Renal pelvis (tissue), 1 donor: ENCODE measurements at regions not wholly inside any gene's neighbourhood (a gene's known extent, or its start where the extent isn't known, plus 50 kb on each side); places are given as distances from the start of the nearest gene placed in this dataset.

Experiments
- DNase-seq: peaks from one replicate; pipeline ENCODE4 v3.0.0-alpha.2; 2013

DNA sequence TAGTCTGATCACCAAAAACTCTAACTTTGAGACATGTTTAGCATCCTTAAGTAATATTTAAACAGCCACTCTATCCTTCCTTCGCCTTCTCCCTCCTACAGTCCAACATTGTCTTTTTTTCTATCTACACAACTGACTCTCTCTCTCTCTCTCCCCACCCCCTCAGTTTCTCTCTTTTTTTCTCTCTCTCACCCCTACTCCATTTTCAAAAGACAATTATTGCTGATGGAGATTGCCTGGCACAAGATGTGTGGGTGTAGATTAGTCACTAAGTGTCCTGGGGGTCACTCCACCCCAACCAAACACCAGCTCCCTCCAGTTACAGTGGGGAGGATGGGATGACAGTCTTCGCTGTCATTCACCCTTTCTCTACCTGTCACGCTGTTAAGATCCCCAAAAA lies 94.5 kb upstream of the NFIA start:
- DNase-seq = no peak

DNA sequence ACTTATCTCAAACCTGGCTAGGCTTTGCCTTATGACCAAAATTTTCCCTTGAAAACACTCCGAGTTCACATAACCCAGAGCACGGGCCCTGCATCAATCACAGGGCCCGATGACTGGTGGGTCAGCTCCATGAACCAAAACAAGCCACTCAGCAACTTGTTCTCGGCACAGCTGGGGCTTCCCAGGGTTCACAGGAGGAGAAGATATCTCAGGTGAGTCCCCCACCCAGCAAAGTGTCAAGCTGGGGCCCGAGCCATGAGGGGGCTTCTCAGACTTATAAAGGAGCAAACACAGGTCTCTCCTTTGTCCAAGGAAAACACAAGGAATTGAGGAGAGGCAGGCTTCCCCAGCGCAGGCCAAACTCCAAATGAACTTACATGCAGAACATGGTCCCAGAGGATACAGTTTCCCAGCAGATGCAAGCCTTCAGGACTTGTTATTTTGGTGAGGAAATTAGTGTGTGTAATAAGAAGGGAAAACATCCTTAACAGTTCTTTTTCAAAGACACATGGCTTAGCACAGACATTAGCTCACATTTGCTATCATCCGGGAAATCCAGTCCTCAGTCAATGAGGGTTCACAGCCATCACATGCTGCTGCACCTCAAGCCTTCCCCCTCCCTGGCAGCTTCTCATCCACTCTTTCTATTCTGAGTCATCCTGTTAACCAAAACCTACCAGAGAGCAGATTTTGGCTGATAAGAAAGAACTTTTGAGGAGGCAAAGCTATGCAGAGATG lies 98.1 kb upstream of the NFIA start:
- DNase-seq = peak; percentile 87

DNA sequence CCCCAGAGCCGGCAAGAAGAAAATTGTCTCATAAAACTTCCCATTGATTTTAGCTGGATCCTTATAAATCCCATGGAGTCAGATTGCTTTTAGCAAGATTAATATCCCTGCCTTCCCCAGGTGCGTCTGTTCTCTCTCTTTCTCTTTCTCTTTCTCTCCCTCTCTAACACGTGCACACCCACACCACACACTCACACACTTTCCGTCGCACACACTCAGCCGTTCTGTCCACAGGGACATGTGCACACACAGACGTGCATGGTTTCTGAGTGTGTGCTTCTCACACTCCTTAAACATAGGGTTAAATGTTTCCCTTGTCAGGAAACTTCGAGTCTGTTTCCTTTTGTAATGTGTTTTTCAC lies 98.7 kb upstream of the NFIA start:
- no peak for DNase-seq

DNA sequence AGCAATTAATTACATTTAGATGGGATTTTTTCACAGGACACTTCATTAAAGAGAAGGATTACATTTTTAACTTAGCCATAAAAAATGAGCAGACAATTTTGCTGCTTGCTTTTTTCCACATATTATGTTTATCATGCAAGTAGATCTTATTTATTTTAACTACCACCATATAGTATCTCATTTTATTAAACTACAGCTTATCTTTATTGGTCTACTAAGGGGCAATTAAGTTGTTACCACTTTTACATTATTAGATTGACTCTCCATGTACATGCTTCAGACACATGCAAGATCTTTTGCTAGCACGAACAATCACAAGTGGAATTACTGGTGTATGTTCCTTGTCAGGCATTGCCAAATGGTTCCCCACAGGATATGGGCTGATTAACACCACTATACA lies 99.8 kb upstream of the NFIA start:
- no peak for DNase-seq

DNA sequence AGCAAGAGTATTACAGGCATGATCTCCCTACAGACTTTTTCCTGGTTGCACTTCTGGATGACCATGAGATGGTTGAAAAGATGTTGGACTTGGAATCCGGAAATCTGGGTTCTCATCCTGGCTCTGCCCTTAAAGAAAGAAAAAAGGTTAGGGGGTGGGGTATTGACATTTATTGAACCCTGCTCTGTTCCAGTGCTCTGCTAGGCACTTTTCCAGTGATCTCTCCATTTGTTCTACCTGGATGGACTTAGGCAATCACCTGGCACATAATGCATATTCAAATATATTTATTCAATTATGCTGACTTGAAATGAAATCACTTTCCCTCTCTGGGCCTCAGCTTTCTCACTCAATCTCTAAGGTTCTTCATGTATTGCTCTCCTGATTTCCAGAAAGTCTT lies 101.0 kb upstream of the NFIA start:
- no peak for DNase-seq

DNA sequence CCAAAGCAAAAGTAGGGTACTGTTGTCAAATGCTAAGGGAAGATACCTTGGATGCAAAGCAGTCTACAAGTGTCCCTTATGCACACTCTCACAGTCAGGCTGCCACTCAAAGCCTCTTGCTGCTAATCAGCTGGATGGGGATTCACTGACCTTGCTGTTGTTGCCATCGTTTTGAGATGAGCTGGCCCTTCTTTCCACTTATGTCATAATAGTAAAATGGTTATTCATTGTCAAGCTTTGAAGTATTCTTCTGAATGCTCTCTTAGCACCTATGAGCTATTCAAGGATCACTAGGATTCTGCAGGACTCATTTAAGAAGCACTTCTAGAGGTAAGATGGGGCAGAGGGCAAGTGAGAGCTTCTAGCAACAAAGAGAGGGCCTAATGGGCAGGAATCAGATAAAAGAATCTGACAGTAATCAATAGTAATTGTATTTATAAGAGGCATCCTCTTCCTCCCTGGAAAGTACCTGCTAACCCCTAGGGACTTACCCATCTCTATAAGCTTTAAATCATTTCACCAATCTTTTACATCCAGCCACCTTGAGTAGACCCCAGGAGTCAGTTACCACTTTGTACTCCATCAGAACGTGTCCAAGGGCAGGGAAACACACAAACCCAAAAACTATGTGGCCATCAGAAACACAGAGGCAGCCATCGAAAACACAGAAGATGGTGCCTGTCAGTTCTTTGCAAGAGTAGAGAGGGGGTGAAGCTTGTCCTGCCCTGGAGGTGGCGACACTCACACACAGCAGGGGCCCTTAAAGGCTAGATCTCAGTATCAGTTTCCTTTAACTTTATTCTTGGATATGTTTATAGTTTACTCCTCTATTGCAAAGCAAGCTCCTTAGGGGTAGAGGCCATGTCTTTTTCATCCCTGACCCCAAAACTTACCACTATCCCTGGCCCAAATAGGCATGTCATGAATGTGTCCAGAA lies 103.7 kb upstream of the NFIA start:
- DNase-seq = no peak

DNA sequence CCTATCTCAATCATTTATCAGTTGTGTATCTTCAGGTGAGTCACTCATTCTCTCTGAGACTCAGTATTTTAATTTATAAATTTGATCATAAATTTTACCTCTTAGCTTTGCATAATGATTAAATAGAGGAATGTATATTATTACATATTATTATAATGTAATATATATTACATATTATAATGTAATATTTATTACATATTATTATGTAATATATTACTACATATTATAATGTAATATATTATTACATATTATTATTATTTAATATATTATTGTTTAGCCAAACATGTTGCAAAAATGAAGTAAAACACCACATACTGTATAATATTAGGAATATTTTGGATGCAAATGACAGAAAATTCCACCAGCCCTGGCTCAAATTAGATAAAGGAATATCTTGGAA lies 104.7 kb upstream of the NFIA start:
- DNase-seq = no peak

DNA sequence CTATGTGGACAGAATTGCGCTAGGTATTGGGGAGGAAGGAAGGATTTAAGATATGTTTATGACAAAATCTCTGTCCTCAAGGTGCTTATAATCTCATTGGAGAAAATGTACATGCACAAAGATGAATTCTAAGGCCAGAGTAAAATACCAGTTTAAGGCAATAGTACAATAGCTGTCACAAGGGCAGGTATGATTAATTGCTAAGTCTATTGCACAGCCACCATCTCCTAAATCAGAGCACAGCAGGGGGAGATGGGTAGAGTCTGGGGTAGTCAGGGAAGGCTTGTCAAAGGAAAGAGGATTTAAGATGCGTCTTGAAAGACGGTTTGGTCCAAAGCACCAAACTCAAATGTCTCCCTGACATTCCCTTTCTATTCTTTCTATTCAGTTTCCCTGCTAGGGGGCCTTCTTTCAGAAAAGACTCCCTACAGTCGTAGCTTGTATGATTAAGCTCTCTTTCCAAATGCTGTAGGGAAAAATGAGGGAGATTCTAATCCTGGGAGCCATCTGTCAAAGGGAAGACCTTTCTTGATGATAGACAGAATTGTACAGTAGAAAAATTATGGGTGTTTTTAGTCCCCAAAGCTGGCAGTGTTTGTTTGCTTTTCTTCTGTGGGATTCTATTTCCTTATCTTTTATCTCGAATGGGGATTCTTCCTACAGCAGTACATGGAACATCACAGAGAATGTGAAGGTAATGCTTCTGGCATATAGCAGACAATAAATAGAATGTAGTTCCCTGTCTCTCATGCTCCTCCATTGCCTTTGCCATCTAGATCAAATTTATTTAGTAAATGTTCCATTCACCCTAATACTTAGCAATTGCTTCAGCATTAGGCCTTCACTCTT lies 107.6 kb upstream of the NFIA start:
- DNase-seq = no peak

DNA sequence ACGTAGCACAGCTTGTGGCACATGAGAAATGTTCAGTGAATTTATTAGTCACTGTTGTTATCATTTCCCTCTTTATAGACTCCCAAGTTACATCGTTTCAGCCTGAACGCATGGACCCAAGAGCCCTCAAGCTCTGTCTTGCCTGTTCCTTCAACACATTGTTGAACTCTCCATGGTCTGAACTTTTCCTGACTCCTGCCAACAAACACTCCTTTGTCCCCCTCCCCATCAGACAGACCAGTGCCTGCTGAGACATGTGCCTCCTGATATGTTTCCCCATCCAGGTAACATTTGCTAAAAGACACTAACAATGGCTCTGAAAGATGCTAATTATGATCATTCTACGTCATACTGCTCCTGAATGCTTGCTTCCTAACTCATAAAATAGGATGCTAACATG lies 108.7 kb upstream of the NFIA start:
- DNase-seq = no peak

DNA sequence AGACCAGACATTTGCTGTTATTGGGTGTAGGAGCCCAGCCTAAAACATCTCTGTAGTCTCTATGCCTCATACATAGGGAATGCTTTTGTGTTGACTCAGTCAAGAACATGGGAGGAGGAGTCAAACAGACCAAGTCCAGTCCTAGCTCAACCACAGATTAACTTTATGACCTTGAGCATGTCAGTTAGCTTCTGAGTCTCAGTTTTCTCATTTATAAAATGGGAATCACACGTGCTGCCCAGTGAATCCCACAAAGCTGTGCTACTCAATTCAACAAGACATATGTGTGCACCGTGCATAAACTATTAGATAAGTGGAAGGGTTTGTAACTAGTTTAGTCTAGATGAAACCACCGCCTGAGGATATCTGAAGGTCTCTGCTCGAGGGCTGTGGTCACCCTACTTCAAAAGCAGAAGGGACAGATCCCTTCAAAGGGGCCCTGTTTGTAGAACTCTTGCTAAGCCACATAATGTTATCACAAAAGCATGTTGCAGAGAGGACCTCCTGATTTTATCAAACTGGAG lies 109.5 kb upstream of the NFIA start:
- no peak for DNase-seq

DNA sequence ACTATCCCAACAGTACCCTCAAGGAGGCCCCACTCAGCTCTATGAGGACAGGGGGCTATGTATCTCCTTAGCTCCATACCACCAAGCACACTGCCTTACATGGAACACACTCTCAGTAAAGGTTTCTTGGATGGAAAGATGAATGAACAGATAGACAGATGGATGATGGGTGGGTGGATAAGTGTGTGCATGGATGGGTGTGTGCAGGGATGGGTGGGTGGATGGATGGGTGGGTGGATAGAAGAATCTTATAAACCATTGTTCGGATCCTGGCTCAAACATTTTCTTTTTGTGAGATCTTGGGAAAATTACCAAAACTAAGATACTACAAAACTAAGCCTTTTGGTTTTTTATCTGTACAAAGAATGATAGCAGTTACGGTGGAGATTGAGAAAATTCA lies 111.0 kb upstream of the NFIA start:
- no peak for DNase-seq

DNA sequence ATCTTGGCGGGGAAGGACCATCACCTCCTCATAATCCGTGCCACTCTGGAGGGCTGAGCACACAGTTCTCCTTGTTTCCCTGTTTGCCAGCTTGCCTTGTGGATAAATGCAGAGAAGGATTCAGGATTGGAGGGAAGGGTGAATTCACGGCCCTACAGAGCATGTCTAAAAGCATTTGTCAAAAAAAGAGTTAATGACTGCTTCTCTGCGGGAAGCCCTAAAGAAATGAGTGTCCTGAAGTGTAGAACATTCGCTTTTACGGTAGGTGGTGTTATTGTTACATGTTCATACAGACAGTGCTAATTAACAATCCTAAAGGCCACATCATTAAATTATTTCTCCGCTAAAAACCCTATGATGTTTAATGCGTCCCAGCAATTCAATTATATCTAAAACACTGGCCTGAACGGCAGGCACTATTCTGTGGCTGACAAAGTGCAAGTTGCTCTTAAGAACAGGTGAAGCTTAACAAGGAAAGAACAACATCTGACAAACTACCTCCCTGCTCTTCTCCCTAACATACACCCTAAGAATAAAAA lies 112.3 kb upstream of the NFIA start:
- DNase-seq = no peak

DNA sequence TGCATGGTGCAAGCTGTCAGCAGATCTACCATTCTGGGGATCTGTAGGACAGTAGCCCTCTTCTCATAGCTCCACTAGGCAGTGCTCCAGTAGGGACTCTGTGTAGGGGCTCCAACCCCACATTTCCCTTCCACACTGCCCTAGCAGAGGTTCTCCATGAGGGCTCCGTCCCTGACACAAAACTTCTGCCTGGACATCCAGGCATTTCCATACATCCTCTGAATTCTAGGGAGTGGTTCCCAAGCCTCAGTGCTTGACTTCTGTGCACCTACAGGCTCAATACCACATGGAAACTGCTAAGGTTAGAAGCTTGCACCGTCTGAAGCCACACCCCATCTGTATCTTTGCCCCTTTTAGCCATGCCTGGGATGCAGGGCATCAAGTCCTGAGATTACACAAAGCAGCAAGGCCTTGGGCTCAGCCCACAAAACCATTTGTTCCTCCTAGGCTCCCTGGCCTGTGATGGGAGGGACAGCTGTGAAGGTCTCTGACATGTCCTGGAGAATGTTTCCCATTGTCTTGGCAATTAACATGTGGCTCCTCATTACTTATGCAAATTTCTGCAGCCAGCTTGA lies 117.0 kb upstream of the NFIA start:
- no peak for DNase-seq

DNA sequence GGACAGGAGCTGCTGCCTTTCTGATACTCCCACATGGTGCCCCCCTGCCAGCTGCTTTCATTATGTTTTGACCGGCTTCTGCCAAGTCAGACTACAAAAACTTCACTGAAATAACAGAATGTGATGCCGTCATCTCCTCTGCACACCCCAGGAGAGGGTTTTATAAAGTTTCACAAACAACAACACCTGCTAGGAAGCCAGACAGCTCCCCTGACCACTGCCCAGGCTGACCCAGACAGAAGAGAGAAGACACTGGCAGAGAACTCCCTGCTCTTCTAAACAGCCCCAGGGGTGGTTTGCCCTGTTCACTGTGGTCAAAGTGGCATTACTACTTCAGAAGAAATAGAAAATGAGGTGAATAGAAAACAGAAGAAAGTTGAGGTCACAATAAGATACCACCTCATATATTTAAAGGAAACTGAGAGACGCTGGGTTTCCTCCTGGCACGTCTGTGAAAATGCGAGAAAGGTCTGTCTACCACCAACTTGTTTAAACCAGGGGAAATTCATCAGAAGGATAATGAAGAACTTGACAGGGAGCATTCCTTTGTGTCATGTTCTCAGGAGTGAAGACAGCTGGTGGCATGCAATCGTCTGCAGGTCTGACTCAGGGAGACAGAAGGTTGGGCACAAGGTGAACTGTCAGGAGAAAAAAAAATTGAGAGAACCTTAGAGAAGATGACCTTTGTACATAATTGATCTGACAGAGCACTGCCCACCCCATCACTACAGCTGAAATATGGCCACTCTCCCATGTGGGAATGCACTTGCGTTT lies 119.0 kb upstream of the NFIA start:
- DNase-seq = no peak

DNA sequence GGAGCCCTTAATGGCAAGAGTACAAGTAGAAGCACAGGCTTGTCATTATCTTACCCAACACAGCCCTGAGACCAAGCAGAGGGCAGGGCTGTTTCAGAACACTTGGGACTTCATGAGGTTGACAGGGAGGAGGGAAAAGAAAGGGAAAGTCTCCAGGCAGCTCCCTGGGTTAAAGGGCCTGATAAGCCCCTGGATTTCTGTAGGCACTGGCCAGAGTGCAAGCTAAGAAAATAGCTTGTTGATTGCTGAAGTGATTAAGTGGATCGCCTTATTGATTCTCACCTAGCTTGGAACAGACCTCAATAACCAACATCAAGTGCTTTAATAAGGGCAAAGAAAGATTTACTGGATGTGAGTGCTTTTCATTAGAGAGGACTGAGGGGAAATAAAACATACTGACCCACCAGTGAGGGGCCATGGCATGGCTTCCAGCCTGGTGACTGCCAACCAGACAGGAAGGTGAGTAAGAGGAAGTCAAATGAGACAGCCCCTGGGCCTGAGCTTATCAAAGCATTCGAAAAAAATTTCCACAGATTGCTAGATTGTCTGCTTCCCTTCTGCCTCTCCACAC lies 121.4 kb upstream of the NFIA start:
- DNase-seq = no peak

DNA sequence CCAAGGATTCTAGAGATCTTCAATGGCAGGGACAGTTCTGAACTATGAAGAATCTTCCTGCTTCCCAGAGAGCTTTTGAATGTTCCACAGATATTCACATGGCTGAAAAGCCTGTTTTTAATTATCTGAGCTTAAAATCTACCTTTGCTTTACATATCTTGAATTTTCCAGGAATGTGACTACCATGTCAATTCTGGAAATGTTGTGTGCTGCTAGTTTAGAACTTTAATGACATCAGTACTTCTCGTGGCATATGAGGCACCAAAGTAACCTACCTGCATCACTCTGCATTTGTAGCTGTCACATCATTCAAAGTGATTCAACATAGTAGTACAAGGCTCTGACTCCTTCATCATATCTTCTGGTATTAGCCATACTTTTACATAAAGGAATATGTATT lies 122.7 kb upstream of the NFIA start:
- DNase-seq = no peak

DNA sequence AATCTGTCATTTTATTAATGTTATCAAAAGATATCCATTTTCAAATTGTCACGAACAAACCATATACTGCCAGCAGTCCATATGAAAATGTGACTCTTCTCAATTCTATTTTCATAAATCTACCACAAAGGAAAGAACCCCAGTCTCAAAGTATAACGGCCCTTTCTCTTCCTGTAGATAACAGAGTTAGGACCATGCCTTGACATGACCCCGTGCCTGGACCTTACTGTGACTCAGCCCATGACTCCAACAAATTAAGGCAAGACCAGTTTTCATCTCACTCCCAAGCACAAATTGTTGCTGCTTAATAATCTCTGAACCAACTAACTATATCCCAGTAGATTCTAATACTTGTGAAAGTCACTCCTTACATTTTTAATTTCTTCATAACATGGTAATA lies 124.4 kb upstream of the NFIA start:
- DNase-seq = no peak

DNA sequence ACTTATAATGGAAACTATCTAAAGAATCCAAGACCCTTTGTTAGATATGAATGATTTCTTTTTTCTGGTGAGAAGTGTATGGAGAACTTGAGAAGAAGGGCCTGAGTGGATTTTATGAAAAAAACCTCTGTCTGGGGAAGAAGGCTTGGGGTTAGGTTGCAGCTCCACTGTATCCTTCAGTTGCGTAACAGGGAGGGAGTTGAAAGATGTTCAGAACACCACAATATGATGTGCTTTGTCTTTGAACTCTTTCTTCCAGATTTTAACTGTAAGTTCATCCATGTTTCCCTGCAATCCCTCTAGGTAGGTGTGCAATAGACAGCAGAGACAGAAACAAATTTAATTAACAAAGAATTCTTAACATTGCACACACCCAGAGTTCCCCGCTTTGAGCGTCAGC lies 125.8 kb upstream of the NFIA start:
- no peak for DNase-seq

DNA sequence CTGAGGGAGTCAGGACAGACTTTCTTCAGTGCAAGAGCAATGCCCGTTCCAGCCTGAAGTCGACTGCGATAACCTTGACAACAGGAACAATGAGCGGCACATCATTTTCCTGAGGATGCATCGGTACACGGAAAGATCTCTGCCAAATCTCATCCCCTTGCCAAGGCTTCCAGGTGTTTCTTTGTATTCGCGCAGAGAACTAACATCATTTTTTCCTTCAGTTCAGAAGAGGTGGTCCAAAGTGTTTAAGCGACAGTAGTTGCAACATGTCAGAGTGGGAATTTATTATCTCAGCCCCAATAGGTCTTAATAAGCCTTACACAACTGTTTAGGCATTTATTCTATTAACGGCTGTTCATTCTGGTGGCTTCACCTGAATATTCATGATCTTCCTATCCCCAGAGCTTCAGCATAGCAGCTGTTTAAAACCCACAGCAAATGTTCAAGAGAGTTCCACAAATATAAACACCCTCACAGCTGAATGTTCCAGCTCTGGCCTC lies 129.7 kb upstream of the NFIA start:
- DNase-seq = no peak
